ENCODE measurements at regions not wholly inside any gene's neighbourhood (a gene's known extent, or its start where the extent isn't known, plus 50 kb on each side); places are given as distances from the start of the nearest gene placed in this dataset.
A peak's percentile ranks its signal among the peaks of the same experiment; 100 is the strongest.

DNA sequence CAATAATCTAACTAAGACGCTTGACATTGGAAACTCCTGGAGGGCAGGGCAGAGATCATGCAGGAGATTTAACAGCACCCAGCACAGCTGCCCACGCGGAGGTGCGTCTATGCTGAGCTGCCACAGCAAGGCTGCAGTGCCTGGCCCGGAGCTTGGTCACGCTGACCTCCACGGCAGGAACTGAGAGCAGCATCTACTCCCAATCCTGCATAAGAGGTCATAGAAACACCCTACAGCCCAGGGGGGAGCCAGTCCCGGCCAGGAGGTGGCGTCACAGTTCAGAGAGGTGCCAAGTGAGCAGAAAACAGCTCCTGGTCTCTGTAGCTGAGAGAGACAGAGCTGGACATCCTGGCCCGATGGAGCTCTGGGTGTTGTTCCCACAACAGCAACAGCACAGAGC, 121.1 kb upstream of the TMEM45B start:
- POLR2A ChIA-PET: no interaction called here
- no peak for DNase-seq

DNA sequence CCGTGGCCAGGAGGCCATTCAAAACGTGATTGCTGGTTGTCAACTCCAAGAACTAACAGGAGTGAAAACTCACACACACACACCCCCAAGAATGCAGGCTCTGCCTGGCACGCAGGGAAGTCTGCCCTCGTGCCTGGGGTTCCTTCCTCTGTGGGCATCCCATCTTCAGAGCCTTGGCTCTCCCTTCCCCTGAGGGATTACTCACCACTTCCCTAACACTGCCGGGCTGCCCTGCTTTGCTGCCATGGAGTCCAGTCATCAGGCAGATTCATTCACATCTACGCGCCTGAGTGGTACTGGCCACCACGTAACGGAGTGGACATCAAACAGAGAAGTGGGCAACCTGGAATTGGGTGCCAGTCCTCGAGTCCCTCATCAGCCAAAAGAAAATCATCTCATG, 120.7 kb upstream of the TMEM45B start:
- H3K4me1 ChIP-seq (ENCODE audit: control insufficient read depth in 2 of 2, insufficient read depth in 2 of 2, low read length in 2 of 2): peaks cover 5 to 10% of the 10 kb centered on the region in 2 donors
- Mint-ChIP-seq H3K4me3 (peak overlapping the region; percentile 80), H3K4me1 (peaks cover 4% of the 10 kb centered on the region), H3K27me3 (peaks cover 24% of the 10 kb centered on the region), H3K9me3 (ENCODE audit: insufficient read depth) (no peaks in the 10 kb centered on the region), H3K27ac (no peak overlapping the region)
- ATAC-seq (ENCODE audit: low read depth) (no peak), DNase-seq (no peak)
- no peaks in the 10 kb centered on the region for H3K79me2 ChIP-seq (ENCODE audit: control insufficient read depth, insufficient read depth, low read length)
- no peak overlapping the region for H3K4me3 ChIP-seq (ENCODE audit: control extremely low read depth in 1 of 5, extremely low read depth in 1 of 5, insufficient read depth in 1 of 5, low read depth in 2 of 5, low read length in 4 of 5)
- H4K20me1 ChIP-seq (ENCODE audit: control insufficient read depth, insufficient read depth, low read length, poor library complexity, severe bottlenecking): no peaks in the 10 kb centered on the region
- TF ChIP-seq, protein P1, sequence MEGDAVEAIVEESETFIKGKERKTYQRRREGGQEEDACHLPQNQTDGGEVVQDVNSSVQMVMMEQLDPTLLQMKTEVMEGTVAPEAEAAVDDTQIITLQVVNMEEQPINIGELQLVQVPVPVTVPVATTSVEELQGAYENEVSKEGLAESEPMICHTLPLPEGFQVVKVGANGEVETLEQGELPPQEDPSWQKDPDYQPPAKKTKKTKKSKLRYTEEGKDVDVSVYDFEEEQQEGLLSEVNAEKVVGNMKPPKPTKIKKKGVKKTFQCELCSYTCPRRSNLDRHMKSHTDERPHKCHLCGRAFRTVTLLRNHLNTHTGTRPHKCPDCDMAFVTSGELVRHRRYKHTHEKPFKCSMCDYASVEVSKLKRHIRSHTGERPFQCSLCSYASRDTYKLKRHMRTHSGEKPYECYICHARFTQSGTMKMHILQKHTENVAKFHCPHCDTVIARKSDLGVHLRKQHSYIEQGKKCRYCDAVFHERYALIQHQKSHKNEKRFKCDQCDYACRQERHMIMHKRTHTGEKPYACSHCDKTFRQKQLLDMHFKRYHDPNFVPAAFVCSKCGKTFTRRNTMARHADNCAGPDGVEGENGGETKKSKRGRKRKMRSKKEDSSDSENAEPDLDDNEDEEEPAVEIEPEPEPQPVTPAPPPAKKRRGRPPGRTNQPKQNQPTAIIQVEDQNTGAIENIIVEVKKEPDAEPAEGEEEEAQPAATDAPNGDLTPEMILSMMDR (IDR thresholded peaks at IDR 0.05): no peak
- TF ChIP-seq EZH2 (IDR thresholded peaks at IDR 0.05; ENCODE audit: borderline replicate concordance, insufficient read depth, low read depth, low read length, poor library complexity, severe bottlenecking): no peak
- H3K27me3 ChIP-seq (replicated peaks in 1 of 4; ENCODE audit: control extremely low read depth in 1 of 4, control insufficient read depth in 3 of 4, insufficient read depth in 4 of 4, low read length in 3 of 4): peaks cover 0 to 3% (median 0%) of the 10 kb centered on the region in 4 experiments
- no peak overlapping the region for H3K27ac ChIP-seq (ENCODE audit: low read length in 2 of 2)
- no peaks in the 10 kb centered on the region for H3K36me3 ChIP-seq (replicated peaks in 1 of 2; ENCODE audit: control extremely low read depth in 1 of 2, control insufficient read depth in 1 of 2, extremely low read depth in 1 of 2, insufficient read depth in 2 of 2, low read length in 1 of 2)
- ChIA-PET POLR2A (no interaction called here), CTCF (interaction anchor here (0.8 to 1.9 kb wide), 4 partner anchors 10 to 576 kb away, joined by 3 to 4 read pairs (median 3); no protein-coding TSS in a partner anchor)
- intact Hi-C loops (cut with micrococcal nuclease): loop anchor here (5.0 kb wide), 1 partner anchor 578 kb away; no protein-coding TSS in a partner anchor
- no peak overlapping the region for H3K9ac ChIP-seq (ENCODE audit: low read length)
- H3K4me2 ChIP-seq (replicated peaks; ENCODE audit: low read depth, low read length, poor library complexity, severe bottlenecking): no peak overlapping the region
- 66% methylated on average over 10 of the region's 10 CpGs for WGBS (ENCODE audit: insufficient coverage)
- no peaks in the 10 kb centered on the region for H3K9me3 ChIP-seq (ENCODE audit: control extremely low read depth in 1 of 3, control insufficient read depth in 2 of 3, insufficient read depth in 1 of 3, low read length in 2 of 3)
- H2AFZ ChIP-seq (ENCODE audit: insufficient read depth, low read depth, low read length, poor library complexity, severe bottlenecking): peak overlapping the region; percentile 87

More for the DNA sequence above, 121.1 kb upstream of the TMEM45B start:
- no peaks in the 10 kb centered on the region for H3K36me3 ChIP-seq (replicated peaks in 1 of 2; ENCODE audit: control extremely low read depth in 1 of 2, control insufficient read depth in 1 of 2, extremely low read depth in 1 of 2, insufficient read depth in 2 of 2, low read length in 1 of 2)
- H3K4me2 ChIP-seq (replicated peaks; ENCODE audit: low read depth, low read length, poor library complexity, severe bottlenecking): no peak overlapping the region
- Mint-ChIP-seq H3K4me1 (peaks cover 4% of the 10 kb centered on the region), H3K4me3 (no peak overlapping the region), H3K27ac (no peak overlapping the region), H3K27me3 (peaks cover 24% of the 10 kb centered on the region), H3K9me3 (ENCODE audit: insufficient read depth) (no peaks in the 10 kb centered on the region)
- H3K9ac ChIP-seq (ENCODE audit: low read length): no peak overlapping the region
- TF ChIP-seq, protein P1 (IDR thresholded peaks at IDR 0.05): no peak
- no peak for TF ChIP-seq EZH2 (IDR thresholded peaks at IDR 0.05; ENCODE audit: borderline replicate concordance, insufficient read depth, low read depth, low read length, poor library complexity, severe bottlenecking)
- no peak overlapping the region for H3K4me3 ChIP-seq (ENCODE audit: control extremely low read depth in 1 of 5, extremely low read depth in 1 of 5, insufficient read depth in 1 of 5, low read depth in 2 of 5, low read length in 4 of 5)
- no peaks in the 10 kb centered on the region for H3K9me3 ChIP-seq (ENCODE audit: control extremely low read depth in 1 of 3, control insufficient read depth in 2 of 3, insufficient read depth in 1 of 3, low read length in 2 of 3)
- 85% methylated on average over 10 of the region's 10 CpGs for WGBS (ENCODE audit: insufficient coverage)
- CTCF ChIA-PET: interaction anchor here (1.2 to 1.4 kb wide), 2 partner anchors 56 to 576 kb away, joined by 3 read pairs; no protein-coding TSS in a partner anchor
- H3K27ac ChIP-seq (ENCODE audit: low read length in 2 of 2): no peak overlapping the region
- H4K20me1 ChIP-seq (ENCODE audit: control insufficient read depth, insufficient read depth, low read length, poor library complexity, severe bottlenecking): no peaks in the 10 kb centered on the region
- H3K27me3 ChIP-seq (replicated peaks in 1 of 4; ENCODE audit: control extremely low read depth in 1 of 4, control insufficient read depth in 3 of 4, insufficient read depth in 4 of 4, low read length in 3 of 4): peaks cover 0 to 1% (median 0%) of the 10 kb centered on the region in 4 experiments
- no peak for ATAC-seq (ENCODE audit: low read depth)
- intact Hi-C loops (cut with micrococcal nuclease): no loop called here
- H2AFZ ChIP-seq (ENCODE audit: insufficient read depth, low read depth, low read length, poor library complexity, severe bottlenecking): no peak overlapping the region
- H3K4me1 ChIP-seq (ENCODE audit: control insufficient read depth in 2 of 2, insufficient read depth in 2 of 2, low read length in 2 of 2): peaks cover 5 to 10% of the 10 kb centered on the region in 2 donors
- no peaks in the 10 kb centered on the region for H3K79me2 ChIP-seq (ENCODE audit: control insufficient read depth, insufficient read depth, low read length)

Data from B cell (primary cell).